Stimulated activated CD8-positive, alpha-beta memory T cell treated with anti-CD3 and anti-CD28 coated beads, Interleukin-15, amount 100 ng/mL, for 48 hours (primary cell): ENCODE measurements at regions not wholly inside any gene's neighbourhood (a gene's known extent, or its start where the extent isn't known, plus 50 kb on each side); places are given as distances from the start of the nearest gene placed in this dataset.

Experiments used
- DNase-seq, 2 donors: peaks; one replicate each; pipeline ENCODE4 v3.0.0-alpha.2; 2020; ENCODE audit warnings: low read depth in 2 of 2

- no peak for DNase-seq
Measured at GRCh38 chr2:18503376-18504228, 56.9 kb downstream of the RDH14 start.

DNA sequence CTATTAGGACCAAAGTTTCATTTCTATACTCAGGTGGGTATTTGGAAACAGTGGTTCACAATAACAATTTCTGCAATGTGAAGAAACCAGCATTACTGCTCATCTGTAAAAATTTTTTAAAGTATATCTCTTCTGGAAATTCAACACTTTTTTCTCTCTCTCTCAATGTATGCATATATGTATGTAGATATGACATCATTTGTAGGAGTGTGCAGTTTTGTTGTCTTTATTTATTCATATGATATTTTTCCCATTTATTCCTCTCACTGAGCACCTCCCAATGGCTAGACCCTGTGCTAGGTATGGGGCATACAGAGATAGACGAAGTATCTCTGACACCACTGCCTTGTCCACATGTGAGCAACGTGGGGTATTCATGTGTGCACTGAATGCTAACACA lies 58.3 kb downstream of the RDH14 start:
- no peak for DNase-seq

DNA sequence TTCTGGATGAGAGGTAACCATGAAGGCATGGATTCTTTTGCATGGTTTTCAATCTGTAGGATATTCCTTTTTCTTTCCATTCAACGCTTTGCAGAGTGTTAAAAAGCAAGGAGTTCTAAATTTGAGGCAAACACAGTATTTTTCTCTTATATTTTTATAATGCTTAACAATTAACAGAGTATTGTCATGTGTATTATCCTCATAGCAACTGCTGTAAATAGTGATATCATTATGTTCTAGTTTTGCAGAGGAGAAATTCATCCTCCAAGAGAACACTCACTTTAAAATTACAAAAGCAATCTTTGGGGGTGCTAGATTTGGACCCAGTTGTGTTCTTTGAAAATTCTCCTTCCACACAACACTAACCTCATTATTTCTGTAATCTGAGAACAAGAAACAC lies 58.7 kb downstream of the RDH14 start:
- no peak for DNase-seq

DNA sequence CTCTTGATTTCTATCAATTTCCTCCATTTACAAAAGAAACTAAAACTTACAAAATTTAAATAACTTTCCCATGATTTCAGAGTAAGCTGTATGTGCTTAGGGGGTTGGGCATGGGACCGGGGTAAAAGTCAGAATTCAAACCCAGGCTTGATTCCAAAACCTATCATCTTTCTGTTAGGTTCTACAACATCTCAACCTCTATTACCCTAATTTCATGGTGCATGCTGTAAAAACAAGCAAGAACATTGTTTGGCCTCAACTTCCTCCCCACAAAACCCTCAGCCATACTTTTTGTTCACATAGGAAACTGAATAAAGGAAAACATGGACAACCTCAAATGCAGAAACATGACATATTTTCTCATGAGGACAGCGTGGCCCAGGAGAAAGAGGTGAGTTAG lies 59.3 kb downstream of the RDH14 start:
- no peak for DNase-seq

GRCh38 chr2:18500333-18500732 lies 60.1 kb downstream of the RDH14 start:
- DNase-seq = no peak

- no peak for DNase-seq
Measured at GRCh38 chr2:18498531-18498930, 61.9 kb downstream of the RDH14 start.

GRCh38 chr2:18496516-18496915 lies 63.9 kb downstream of the RDH14 start:
- no peak for DNase-seq

DNA sequence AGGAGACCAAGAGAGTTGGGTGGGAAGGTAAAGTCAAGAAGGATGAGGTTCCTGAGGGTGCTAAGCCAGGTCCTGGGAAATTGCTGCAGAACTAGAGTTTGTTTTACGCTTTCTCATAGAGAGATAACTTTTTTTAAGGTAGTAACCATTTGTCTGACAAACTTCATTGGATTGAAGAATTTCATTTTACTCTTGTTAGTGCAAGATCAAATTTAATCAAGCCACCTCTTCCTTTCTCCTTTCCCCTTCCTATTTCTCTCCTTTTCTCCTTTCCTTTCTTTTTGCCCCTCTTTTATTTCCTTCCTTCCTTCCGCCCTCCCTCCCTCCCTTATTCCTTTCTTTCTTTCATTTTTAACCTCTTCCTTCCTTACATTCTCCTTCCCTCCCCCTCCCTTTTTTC lies 65.4 kb downstream of the RDH14 start:
- no peak for DNase-seq

DNA sequence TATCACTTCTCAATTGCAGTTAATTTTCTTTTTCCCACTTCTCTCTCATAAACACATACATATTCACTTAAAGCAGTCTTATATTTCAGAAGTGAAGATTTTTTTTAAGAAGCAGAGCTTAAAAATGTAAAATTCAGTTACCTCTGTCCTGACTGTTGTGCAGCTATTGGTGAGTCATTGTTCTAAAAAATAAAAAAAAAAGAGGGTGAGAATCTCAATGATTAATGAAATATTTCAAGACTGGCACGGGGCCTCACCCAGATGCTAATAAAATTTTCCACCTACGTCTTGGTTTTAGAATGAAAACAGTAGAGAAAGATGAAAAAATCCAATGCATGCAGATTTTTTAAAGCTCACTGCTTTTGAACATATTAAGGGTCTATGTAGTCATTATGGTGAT lies 67.7 kb downstream of the RDH14 start:
- no peak for DNase-seq

- DNase-seq = no peak
Measured at GRCh38 chr2:18491577-18491976, 68.9 kb downstream of the RDH14 start.

DNA sequence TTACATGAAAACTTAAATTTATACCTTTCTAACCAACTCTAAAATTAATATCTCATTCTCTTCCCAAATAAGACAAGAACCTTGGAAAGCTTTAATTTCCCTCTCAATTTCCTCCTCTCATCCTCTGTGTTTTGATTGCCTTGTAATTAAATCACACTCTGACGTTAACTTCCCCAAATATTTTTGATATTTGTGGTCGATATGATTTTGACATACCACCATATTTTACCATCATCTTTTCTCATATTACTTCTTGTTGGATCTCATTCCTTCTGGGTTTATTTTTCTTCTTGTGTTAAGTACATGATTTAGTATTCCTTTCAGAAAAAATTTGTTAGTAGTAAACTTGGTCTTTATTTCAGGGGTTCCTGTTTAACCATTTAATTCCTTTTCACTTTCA lies 69.6 kb downstream of the RDH14 start:
- no peak for DNase-seq

- DNase-seq = no peak
Measured at GRCh38 chr2:18487106-18487913, 73.1 kb downstream of the RDH14 start.

- DNase-seq = no peak
Measured at GRCh38 chr2:18484625-18485024, 75.8 kb downstream of the RDH14 start.

DNA sequence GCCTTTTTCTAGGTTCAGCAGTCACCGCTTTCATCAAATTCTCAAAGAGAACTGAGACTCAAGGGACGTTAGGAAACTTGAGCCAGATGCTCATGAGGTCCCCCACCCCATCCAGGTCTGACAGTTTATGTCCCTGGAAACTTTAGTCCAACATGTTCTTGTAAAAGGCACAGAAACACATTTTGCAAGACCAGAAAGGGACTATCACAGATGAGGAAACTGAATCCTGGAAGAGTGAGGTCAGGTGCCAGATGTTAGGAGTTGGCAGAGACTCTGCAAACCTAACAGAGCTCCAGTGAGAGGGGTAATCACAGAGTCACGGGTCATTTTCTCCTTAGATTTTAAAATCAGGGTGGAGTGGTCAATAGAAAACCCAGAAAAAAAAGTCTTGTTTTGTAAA lies 76.6 kb downstream of the RDH14 start:
- no peak for DNase-seq

DNA sequence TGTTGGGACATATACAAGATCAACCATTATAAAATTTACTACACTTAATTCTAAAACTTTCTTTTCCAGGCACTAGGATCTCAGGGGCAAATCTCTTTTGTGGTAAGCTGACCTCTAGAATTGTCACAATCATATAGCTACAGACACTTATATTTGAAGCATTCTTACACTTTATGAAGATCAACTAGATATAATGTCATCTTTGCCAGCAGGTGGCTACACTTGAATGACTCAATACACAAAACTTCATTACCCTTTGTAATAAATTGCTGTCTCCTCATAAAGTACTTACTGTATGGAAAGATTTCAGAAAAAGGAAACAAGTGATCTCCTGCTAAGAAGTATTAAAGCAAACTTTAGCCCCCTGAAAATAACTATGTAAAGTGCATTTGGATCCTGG lies 77.8 kb downstream of the RDH14 start:
- DNase-seq = no peak

- DNase-seq = no peak
Measured at GRCh38 chr2:18479947-18480369, 80.5 kb downstream of the RDH14 start.

GRCh38 chr2:18477293-18477692 lies 83.2 kb downstream of the RDH14 start:
- no peak for DNase-seq

DNA sequence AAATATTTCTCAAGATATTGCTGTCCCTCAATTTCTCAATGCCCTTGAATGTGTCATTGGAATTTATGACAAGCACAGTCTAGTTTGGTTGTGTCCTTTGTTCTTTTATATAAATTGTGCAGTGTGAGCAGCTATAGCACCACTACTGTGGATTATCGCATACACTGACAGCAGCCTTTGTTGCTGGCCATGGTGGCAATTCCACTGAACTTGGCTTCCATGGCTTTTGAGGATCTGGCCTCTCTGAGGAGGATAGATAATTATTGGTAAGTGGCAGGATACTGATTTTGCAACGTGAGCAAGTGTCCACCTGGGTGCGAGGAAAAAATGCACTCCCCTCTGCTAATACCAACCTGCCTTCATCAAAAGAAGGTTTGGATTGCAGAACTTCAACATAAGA lies 84.0 kb downstream of the RDH14 start:
- DNase-seq = no peak

DNA sequence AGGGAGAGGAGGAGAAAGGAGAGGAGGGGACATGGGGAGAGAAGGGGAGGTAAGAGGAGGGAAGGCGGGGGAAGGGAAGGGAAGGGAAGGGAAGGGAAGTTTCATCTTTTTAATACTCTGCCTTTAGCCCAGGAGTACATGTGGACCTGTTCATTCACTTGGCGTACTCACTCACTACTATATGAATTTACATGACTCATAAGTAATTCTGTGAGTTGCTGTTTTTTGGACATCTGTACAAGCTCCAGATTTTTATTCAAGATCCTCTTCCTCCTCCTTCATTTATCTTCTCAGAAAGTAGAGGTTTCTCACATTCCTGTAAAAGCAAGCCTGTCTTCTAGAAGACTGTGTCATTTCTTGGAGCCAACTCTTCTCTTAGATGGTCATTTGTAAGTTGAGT lies 84.6 kb downstream of the RDH14 start:
- DNase-seq = no peak

DNA sequence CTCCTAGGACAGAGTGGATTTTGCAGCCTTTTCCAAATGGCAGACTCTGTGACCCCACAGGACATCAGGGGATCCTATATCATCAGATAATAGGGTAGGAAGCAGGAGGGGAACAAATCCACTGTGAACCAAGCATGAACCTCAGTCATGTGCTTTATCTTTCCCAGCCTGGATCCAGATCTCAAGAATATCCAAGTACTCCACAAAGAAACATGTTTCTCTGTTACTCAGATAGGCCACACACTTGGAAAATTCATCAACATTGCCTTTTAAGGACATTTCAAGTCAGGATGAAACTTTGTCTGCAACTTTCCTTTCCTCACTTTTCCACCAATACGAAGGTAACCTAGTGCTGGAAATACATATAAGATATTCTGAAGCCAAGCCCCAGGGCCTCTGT lies 85.8 kb downstream of the RDH14 start:
- DNase-seq = no peak

GRCh38 chr2:18473241-18474181 lies 86.9 kb downstream of the RDH14 start:
- no peak for DNase-seq

GRCh38 chr2:18467749-18468360 lies 92.6 kb downstream of the RDH14 start:
- DNase-seq = no peak
